ENCODE measurements at regions not wholly inside any gene's neighbourhood (a gene's known extent, or its start where the extent isn't known, plus 50 kb on each side); places are given as distances from the start of the nearest gene placed in this dataset.

DNA sequence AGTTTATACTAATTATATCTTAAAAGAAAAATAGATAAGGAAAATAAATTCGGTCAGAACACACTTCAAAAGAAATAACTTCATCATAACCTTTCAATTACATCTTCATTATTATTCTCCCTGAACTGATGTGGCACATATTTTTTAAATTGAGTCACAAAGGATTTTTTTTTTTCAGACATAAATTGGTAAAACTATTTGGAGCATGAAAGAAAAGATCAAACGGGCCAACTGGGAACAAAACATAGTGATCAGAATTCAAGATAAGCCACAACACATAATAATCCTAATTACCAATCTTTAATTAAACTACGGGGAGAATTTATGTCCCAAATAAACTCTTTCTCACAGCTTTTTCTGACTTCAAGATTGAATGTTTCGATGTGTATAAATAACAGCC is 258.2 kb upstream of the MAGI2 start:
- Histone ChIP-seq H3K27ac (no peak overlapping the region), H3K4me2 (no peak overlapping the region), H3K27me3 (no peaks in the 10 kb centered on the region), H3K9ac (no peak overlapping the region), H3K4me3 (no peak overlapping the region), H3K9me3 (no peaks in the 10 kb centered on the region), H4K20me1 (no peaks in the 10 kb centered on the region), H3K36me3 (no peaks in the 10 kb centered on the region), H3K4me1 (no peaks in the 10 kb centered on the region)
- TF ChIP-seq Cebpa-rat (IDR thresholded peaks at IDR 0.05): no peak

DNA sequence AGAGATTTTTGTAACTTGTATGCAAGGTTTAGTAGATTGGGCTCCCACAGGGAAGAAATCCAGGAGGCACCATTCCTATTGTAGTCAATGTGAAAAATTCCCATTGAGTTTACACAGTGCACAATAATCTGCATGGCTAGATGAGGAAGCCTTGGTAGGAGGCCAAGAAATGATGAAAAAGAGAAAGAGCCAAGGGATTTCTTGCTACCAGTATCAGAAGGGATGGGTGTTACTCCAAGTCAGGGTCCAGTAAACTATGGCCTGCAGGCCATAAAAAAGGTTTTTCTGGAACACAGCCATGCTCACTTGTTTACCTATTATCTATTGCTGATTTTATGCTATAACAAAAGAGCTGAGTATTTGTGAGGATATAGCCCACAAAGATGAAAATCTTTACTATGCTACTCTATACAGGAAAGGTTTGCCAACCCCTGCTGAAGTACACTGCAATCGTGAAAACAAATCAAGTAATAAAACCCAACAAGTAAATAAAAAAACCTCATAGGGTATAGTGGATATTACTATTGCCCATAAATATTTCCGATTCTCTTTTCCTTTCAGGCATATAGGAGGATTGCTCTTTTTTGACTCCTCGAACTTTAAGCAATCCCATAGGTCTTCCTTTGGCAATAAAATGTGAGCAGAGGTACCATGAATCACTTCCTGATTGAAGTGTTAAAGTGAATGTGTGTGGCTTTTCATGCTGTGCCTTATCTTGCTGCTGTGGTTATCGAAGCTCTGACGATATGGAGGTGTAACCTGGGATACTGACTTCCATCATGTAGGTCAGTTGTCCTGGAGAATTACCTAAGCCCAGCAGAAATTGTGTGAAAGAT is 256.3 kb upstream of the MAGI2 start:
- no peaks in the 10 kb centered on the region for H3K4me1 ChIP-seq
- H3K36me3 ChIP-seq: no peaks in the 10 kb centered on the region
- no peaks in the 10 kb centered on the region for H3K27me3 ChIP-seq
- no peaks in the 10 kb centered on the region for H4K20me1 ChIP-seq
- H3K27ac ChIP-seq: no peak overlapping the region
- H3K4me3 ChIP-seq: no peak overlapping the region
- no peak for TF ChIP-seq Cebpa-rat (IDR thresholded peaks at IDR 0.05)
- no peaks in the 10 kb centered on the region for H3K9me3 ChIP-seq
- no peak overlapping the region for H3K4me2 ChIP-seq
- H3K9ac ChIP-seq: no peak overlapping the region

DNA sequence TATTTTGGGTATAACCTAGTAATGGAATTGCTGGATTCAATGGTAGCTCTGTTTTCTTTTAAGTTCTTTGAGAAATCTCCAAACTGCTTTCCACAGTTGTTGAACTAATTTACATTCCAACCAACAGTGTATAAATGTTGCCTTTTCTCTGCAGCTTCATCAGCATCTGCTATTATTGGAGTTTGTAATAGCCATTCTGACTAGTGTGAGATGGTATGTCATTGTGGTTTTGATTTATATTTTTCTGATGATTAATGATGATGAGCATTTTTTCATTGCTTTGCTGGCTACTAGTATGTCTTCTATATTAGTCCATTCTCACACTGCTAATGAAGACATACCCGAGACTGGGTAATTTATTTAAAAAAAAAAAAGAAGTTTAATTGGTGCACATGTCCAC is 248.6 kb upstream of the MAGI2 start:
- TF ChIP-seq Cebpa-rat (IDR thresholded peaks at IDR 0.05): no peak
- Histone ChIP-seq H4K20me1 (no peaks in the 10 kb centered on the region), H3K9me3 (no peaks in the 10 kb centered on the region), H3K27ac (no peak overlapping the region), H3K36me3 (no peaks in the 10 kb centered on the region), H3K27me3 (no peaks in the 10 kb centered on the region), H3K4me1 (no peaks in the 10 kb centered on the region), H3K4me3 (no peak overlapping the region), H3K9ac (no peak overlapping the region), H3K4me2 (no peak overlapping the region)

DNA sequence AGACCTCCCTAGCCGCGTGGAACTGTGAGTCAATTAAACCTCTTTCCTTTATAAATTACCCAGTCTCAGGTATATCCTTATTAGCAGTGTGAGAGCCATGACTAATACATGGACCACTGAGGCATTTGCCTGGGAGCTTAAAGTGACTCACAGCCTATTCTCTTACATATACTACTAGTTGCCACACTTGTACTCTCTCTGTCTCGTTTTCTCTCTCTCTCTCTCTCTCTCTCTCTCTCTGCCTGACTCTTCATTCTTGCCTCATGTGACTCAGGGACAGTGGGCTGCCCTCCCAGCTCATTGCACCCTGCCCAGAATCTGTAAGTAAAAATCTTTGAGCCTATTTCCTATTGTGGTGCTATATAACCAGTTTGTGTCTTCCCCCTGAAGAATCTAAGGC is 238.5 kb upstream of the MAGI2 start:
- Histone ChIP-seq H3K9me3 (no peaks in the 10 kb centered on the region), H3K4me2 (no peak overlapping the region), H3K4me1 (no peaks in the 10 kb centered on the region), H3K9ac (no peak overlapping the region), H3K4me3 (no peak overlapping the region), H4K20me1 (no peaks in the 10 kb centered on the region), H3K27ac (no peak overlapping the region), H3K36me3 (no peaks in the 10 kb centered on the region), H3K27me3 (no peaks in the 10 kb centered on the region)
- TF ChIP-seq Cebpa-rat (IDR thresholded peaks at IDR 0.05): no peak

DNA sequence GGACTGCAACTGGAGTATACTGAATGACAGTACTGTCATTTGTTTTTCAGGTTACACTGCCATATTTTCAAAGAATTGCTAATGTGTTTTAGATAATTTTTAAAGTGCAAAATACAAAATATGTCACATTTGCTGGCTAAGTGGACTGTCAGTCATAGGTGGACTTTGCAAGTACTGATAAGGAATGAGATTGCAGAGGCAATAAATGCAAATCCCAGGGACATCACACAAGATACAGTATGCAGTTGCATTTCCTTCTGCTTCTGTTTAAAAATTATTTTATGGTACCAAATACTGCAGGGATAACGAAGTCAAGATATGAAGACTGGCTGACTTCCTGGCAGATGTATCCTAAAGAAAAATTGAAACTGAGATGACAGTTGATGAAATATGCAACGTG is 237.6 kb upstream of the MAGI2 start:
- Histone ChIP-seq H3K4me1 (no peaks in the 10 kb centered on the region), H3K9ac (no peak overlapping the region), H3K9me3 (no peaks in the 10 kb centered on the region), H3K27ac (no peak overlapping the region), H3K4me3 (no peak overlapping the region), H3K4me2 (no peak overlapping the region), H4K20me1 (no peaks in the 10 kb centered on the region), H3K36me3 (no peaks in the 10 kb centered on the region), H3K27me3 (no peaks in the 10 kb centered on the region)
- TF ChIP-seq Cebpa-rat (IDR thresholded peaks at IDR 0.05): no peak

DNA sequence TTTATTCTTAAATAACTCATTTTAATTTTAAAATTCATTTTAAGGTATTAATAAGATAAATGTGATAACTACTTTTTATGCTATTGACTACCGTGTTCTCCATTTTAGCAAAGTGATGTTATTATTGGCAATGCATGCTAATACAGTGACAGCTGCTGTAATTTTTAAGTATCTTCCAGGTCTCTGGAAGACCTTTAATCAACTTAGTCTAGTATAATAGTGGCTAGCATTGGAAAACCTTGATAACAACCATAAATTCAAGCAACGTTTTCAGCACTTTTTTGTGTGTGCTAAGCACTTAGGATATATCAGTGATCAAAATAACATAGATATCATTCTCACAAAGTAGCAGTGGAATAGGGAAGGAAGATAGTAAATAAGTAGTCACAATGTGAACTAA is 230.9 kb upstream of the MAGI2 start:
- no peaks in the 10 kb centered on the region for H3K9me3 ChIP-seq
- H3K9ac ChIP-seq: no peak overlapping the region
- H3K4me2 ChIP-seq: no peak overlapping the region
- no peaks in the 10 kb centered on the region for H3K36me3 ChIP-seq
- no peaks in the 10 kb centered on the region for H4K20me1 ChIP-seq
- H3K4me3 ChIP-seq: no peak overlapping the region
- no peaks in the 10 kb centered on the region for H3K4me1 ChIP-seq
- no peaks in the 10 kb centered on the region for H3K27me3 ChIP-seq
- no peak for TF ChIP-seq Cebpa-rat (IDR thresholded peaks at IDR 0.05)
- no peak overlapping the region for H3K27ac ChIP-seq

DNA sequence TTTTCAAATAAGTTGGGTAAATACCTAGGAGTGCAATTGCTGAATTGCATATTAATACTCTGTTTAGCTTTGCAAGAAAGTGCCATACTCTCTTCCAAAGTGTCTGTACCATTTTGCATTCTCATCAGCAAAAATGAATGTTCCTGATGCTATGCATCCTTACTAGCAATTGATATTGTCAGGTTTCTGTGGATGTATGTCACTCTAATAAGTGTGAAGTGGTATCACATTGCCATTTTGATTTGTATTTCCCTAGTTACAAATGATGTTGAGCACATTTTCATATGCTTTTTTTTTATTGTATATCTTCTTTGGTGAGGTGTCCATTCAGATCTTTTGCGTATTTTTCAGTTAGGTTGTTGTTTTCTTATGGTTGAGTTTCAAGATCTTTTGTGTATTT is 230.4 kb upstream of the MAGI2 start:
- H3K27ac ChIP-seq: no peak overlapping the region
- H3K36me3 ChIP-seq: no peaks in the 10 kb centered on the region
- H3K9me3 ChIP-seq: no peaks in the 10 kb centered on the region
- no peak overlapping the region for H3K4me2 ChIP-seq
- H4K20me1 ChIP-seq: no peaks in the 10 kb centered on the region
- no peaks in the 10 kb centered on the region for H3K4me1 ChIP-seq
- no peaks in the 10 kb centered on the region for H3K27me3 ChIP-seq
- H3K9ac ChIP-seq: no peak overlapping the region
- no peak for TF ChIP-seq Cebpa-rat (IDR thresholded peaks at IDR 0.05)
- H3K4me3 ChIP-seq: no peak overlapping the region

DNA sequence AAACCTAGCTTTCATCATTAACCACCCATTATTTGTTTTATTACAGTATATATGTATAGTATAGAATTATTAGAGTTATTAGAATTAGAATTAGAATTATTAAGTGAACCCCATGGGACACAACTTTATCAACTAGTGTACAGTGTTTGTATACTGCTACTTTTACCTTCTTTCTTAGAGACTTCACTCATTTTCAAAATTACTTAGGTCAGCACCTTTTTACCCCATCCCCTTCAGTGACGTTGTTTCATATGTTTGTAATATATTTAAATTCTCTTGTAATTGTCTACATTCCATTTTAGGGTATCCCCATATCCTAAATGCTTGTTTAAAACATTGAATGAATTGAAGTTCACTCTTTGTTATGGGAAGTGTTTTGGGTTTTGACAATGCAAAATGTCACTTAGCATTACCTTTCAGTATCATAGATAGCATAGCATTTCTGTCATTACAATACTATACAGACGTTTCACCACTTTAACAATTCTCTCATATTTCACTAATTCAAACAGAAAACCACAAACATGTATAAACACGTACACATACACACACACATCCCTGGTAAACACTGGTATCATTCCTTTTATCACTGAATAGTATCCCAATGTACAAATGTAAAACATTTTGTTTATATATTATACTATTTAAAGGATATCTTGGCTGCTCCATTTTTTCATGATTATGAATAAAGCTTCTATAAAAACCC is 229.9 kb upstream of the MAGI2 start:
- no peak overlapping the region for H3K9ac ChIP-seq
- H3K4me1 ChIP-seq: no peaks in the 10 kb centered on the region
- H3K27ac ChIP-seq: no peak overlapping the region
- H4K20me1 ChIP-seq: no peaks in the 10 kb centered on the region
- H3K4me2 ChIP-seq: no peak overlapping the region
- H3K4me3 ChIP-seq: no peak overlapping the region
- H3K9me3 ChIP-seq: no peaks in the 10 kb centered on the region
- TF ChIP-seq Cebpa-rat (IDR thresholded peaks at IDR 0.05): no peak
- H3K36me3 ChIP-seq: no peaks in the 10 kb centered on the region
- no peaks in the 10 kb centered on the region for H3K27me3 ChIP-seq

DNA sequence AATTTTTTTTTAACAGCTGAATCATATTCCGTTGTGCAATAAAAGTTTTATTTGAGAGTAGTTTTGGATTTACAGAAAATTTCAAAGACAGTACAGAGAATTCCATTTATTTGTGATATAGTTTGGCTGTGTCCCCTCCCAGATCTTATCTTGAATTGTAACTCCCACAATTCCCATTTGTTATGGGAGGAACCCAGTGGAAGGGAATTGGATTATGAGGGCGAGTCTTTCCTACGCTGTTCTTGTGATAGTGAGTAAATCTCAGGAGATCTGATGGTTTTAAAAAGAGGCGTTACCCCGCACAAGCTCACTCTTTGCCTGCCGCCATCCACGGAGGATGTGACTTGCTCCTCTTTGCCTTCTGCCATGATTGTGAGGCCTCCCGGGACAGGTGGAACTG is 228.0 kb upstream of the MAGI2 start:
- Histone ChIP-seq H3K9me3 (no peaks in the 10 kb centered on the region), H3K4me1 (no peaks in the 10 kb centered on the region), H3K27me3 (no peaks in the 10 kb centered on the region), H3K4me3 (no peak overlapping the region), H4K20me1 (no peaks in the 10 kb centered on the region), H3K9ac (no peak overlapping the region), H3K27ac (no peak overlapping the region), H3K4me2 (no peak overlapping the region), H3K36me3 (no peaks in the 10 kb centered on the region)
- TF ChIP-seq Cebpa-rat (IDR thresholded peaks at IDR 0.05): no peak

DNA sequence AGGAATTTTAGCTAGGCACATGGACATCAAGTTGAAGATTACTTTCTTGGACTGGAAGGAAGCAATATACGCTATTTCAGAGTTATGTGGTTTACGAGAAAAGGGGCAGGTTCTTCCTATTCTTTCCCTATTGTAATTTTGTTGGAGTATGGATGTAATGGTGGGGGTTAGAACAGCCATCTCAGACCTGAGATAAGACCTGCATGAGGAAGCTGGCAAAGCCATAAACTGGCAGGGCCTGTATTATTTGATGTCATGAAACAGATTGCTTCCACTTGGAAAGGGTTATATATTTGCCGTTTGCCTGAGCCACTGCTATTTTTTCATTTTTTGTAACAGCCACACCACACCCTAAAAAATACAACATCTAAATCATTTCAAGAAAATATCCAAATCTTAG is 220.5 kb upstream of the MAGI2 start:
- Histone ChIP-seq H3K4me3 (no peak overlapping the region), H4K20me1 (no peaks in the 10 kb centered on the region), H3K4me1 (no peaks in the 10 kb centered on the region), H3K4me2 (no peak overlapping the region), H3K9me3 (peaks cover 8% of the 10 kb centered on the region; the same call in 1 of the 2 replicates), H3K27ac (no peak overlapping the region), H3K27me3 (no peaks in the 10 kb centered on the region), H3K36me3 (no peaks in the 10 kb centered on the region), H3K9ac (no peak overlapping the region)
- no peak for TF ChIP-seq Cebpa-rat (IDR thresholded peaks at IDR 0.05)

Measured in BLaER1 (cell line).